Common myeloid progenitor, CD34-positive (primary cell): ENCODE measurements at regions not wholly inside any gene's neighbourhood (a gene's known extent, or its start where the extent isn't known, plus 50 kb on each side); places are given as distances from the start of the nearest gene placed in this dataset.

Experiments used
- CTCF ChIA-PET: fragments of 350-600 bp; sonication (Branson Sonifier 250); formaldehyde crosslinking; loops from one replicate; lab custom pipeline; 2021; ENCODE audit warnings: antibody characterized with exemption; lab: Charles Lee
- POLR2A ChIA-PET: fragments of 350-600 bp; sonication (Branson Sonifier 250); formaldehyde crosslinking; loops from one replicate; lab custom pipeline; 2021; ENCODE audit warnings: antibody characterized with exemption; lab: Charles Lee
- DNase-seq, 3 donors: peaks; one replicate each; pipeline versions ENCODE4 v3.0.0 to v3.0.0-alpha.2; 2013
- H3K27ac ChIP-seq, 2 experiments: 1 replicate in 1 of 2; 2 replicates in 1 of 2; pipeline ENCODE4 v1.7.0; 2013; ENCODE audit warnings: inconsistent platforms in 2 of 2, low read length in 2 of 2, mild to moderate bottlenecking in 2 of 2, low read depth in 1 of 2, moderate library complexity in 1 of 2; ENCODE audit not compliant: severe bottlenecking in 2 of 2, insufficient read depth in 1 of 2, poor library complexity in 1 of 2
- H3K27me3 ChIP-seq, 5 experiments: replicated peaks in 2 of 5; 1 replicate in 3 of 5; 2 replicates in 2 of 5; pipeline versions ENCODE4 v1.6.1 to v1.7.0; 2013; ENCODE audit warnings: low read length in 4 of 5, mild to moderate bottlenecking in 2 of 5, moderate library complexity in 2 of 5, inconsistent platforms in 1 of 5; ENCODE audit not compliant: insufficient read depth in 5 of 5, control insufficient read depth in 4 of 5
- H3K36me3 ChIP-seq, 4 experiments: 1 replicate in 2 of 4; 2 replicates in 2 of 4; pipeline versions ENCODE4 v1.6.1 to v1.7.0; 2013; ENCODE audit warnings: low read length in 3 of 4, control low read depth in 1 of 4, mild to moderate bottlenecking in 1 of 4; ENCODE audit not compliant: control insufficient read depth in 4 of 4, insufficient read depth in 4 of 4
- H3K4me1 ChIP-seq, 4 experiments: 1 replicate in 3 of 4; 2 replicates in 1 of 4; pipeline versions ENCODE4 v1.6.1 to v1.7.1; 2013; ENCODE audit warnings: low read length in 3 of 4, mild to moderate bottlenecking in 3 of 4, control low read depth in 1 of 4, inconsistent platforms in 1 of 4, moderate library complexity in 1 of 4; ENCODE audit not compliant: control insufficient read depth in 4 of 4, insufficient read depth in 4 of 4; ENCODE audit errors: control extremely low read depth in 1 of 4
- H3K4me3 ChIP-seq, 7 experiments: 1 replicate in 4 of 7; 2 replicates in 3 of 7; pipeline versions ENCODE4 v1.5.1 to v1.7.0; 2013; ENCODE audit warnings: mild to moderate bottlenecking in 7 of 7, low read length in 6 of 7, moderate library complexity in 6 of 7, inconsistent platforms in 2 of 7, low read depth in 2 of 7, control low read depth in 1 of 7; ENCODE audit not compliant: insufficient read depth in 4 of 7, control insufficient read depth in 1 of 7; ENCODE audit errors: extremely low read depth in 1 of 7
- H3K9me3 ChIP-seq, 5 experiments: 1 replicate in 4 of 5; 2 replicates in 1 of 5; pipeline versions ENCODE4 v1.6.1 to v1.7.1; 2013; ENCODE audit warnings: low read length in 4 of 5, mild to moderate bottlenecking in 2 of 5, inconsistent platforms in 1 of 5, low read depth in 1 of 5, moderate library complexity in 1 of 5; ENCODE audit not compliant: control insufficient read depth in 4 of 5, insufficient read depth in 2 of 5; ENCODE audit errors: control extremely low read depth in 1 of 5
- WGBS: methylation state at CpG from one replicate; pipeline ENCODE4 v1.1.5; 2013; ENCODE audit not compliant: insufficient coverage; 5-methylcytosine and 5-hydroxymethylcytosine counted together

DNA sequence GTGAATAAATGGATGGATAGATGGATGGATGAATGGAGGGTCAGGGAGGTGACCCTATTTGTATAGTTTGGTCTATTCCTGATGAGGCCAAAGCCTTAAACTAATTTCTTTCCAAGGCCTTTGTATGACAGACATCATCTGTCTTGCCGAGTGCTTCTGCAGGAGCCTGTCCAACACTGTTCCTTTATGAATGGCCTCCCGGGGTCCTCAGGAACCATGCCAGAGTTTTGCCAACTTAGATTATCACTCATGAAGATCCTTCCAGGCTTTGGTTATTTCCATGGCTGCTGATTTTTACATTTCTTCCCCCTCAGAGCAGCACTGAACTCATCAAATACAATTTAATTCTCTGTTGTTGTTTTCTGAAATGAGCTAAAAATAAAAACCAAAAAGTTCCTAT lies 133.0 kb upstream of the SOX2 start:
- no peaks in the 10 kb centered on the region for H3K9me3 ChIP-seq
- H3K36me3 ChIP-seq, result no peaks in the 10 kb centered on the region
- WGBS, result 100% methylated on average over 2 of the region's 2 CpGs
- no peak overlapping the region for H3K27ac ChIP-seq
- DNase-seq, result no peak
- no peak overlapping the region for H3K4me3 ChIP-seq
- ChIA-PET POLR2A (no interaction called here), CTCF (no interaction called here)
- no peaks in the 10 kb centered on the region for H3K4me1 ChIP-seq
- H3K27me3 ChIP-seq, result no peaks in the 10 kb centered on the region

DNA sequence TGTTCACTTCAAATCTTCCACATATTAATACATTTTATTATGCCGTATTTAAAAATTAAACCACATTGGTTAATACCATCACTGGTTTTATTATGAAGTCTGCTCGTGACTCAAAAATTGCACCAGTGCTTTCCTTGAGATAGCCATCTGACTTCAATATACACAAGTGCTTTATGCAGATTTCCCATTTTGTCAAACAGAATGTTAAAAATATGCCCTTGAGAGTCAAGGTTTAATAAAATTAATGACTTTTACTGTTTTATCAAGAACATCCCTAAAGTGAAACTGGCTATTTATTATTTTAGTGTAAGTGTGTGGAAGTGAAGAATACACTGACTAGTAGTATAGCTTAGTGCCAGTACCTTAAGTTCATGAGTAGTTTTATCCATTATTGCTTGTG lies 139.3 kb upstream of the SOX2 start:
- Histone ChIP-seq H3K27me3 (no peaks in the 10 kb centered on the region), H3K4me3 (no peak overlapping the region), H3K36me3 (no peaks in the 10 kb centered on the region), H3K4me1 (no peaks in the 10 kb centered on the region), H3K9me3 (no peaks in the 10 kb centered on the region), H3K27ac (no peak overlapping the region)
- DNase-seq, result no peak
- WGBS, result 100% methylated on average over 2 of the region's 2 CpGs
- ChIA-PET POLR2A (no interaction called here), CTCF (no interaction called here)

DNA sequence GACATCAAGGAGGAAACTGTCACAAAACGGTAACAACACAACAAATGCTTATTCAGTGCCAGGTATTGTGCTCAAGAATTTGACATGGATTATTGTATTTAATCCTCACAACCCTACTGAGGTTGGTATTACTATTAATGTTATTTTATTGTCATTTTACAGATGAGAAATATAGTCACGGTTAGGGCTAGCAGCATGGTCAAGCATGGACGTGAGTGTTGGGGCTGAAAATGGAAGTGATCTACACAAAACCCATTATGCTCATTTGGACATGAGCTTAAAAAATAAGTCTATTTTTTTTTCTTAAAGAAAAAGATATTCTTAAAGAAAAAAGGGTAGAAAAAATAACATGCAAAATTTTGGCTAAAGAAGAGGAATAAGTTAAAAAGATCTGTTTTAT lies 141.3 kb upstream of the SOX2 start:
- CTCF ChIA-PET, result no interaction called here
- no CpG with 5 or more reads among the region's 3 CpGs for WGBS
- Histone ChIP-seq H3K4me3 (no peak overlapping the region), H3K27me3 (peaks cover 0 to 3% (median 0%) of the 10 kb centered on the region in 5 experiments), H3K27ac (no peak overlapping the region), H3K4me1 (no peaks in the 10 kb centered on the region), H3K9me3 (no peaks in the 10 kb centered on the region), H3K36me3 (no peaks in the 10 kb centered on the region)
- no peak for DNase-seq
- POLR2A ChIA-PET, result no interaction called here

DNA sequence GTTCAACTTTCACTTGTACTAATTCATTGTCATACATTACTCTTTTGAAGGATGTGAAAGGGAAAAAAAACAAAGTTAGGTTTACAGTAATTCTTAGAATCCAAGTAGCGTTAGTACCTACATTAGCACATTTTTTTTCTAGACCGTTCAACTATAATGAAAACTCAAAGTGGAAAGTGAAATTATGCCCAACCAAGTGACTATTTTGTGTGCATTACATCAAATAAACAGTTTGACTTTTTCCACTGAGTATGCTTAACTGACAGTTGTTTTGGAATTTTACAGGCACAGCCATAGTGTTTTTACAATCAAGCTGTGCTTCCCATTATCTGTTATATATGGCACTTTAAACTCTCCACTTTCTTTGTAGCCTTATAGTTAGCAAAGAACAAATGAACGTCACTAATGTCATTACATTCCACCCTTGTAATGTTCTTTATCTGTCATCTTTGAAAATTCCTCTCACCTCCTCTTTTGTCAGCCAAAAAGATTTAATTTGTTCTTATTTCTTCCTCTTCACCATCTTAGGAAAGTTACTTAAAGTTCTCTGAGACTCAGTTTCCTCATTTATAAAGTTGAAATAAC lies 142.3 kb upstream of the SOX2 start:
- Histone ChIP-seq H3K27ac (no peak overlapping the region), H3K9me3 (no peaks in the 10 kb centered on the region), H3K4me1 (no peaks in the 10 kb centered on the region), H3K27me3 (peaks cover 0 to 5% (median 0%) of the 10 kb centered on the region in 5 experiments), H3K36me3 (no peaks in the 10 kb centered on the region), H3K4me3 (no peak overlapping the region)
- DNase-seq, result no peak
- ChIA-PET POLR2A (no interaction called here), CTCF (no interaction called here)
- 91% methylated on average over 1 of the region's 3 CpGs for WGBS

DNA sequence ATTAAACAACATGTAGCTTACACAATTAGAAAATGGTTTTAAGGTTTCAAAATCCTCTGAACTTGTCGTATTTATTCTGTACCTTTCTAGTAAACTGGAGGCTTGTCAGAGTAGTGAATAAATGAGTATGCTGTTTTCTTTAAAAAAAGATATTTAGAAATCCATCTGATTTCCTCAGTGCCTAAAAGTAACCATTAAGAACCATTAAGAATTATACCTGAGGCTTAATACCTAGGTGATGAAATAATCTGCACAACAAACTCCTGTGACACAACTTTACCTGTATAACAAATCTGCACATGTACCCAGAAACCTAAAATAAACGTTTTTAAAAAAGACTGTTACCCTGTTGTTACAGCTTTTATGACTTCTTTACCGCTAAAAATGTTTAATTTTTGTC lies 143.0 kb upstream of the SOX2 start:
- CTCF ChIA-PET, result no interaction called here
- no CpG with 5 or more reads among the region's 3 CpGs for WGBS
- no peak overlapping the region for H3K27ac ChIP-seq
- H3K27me3 ChIP-seq, result peaks cover 0 to 5% (median 0%) of the 10 kb centered on the region in 5 experiments
- POLR2A ChIA-PET, result no interaction called here
- H3K36me3 ChIP-seq, result no peaks in the 10 kb centered on the region
- no peak for DNase-seq
- H3K9me3 ChIP-seq, result no peaks in the 10 kb centered on the region
- H3K4me1 ChIP-seq, result no peaks in the 10 kb centered on the region
- H3K4me3 ChIP-seq, result no peak overlapping the region

DNA sequence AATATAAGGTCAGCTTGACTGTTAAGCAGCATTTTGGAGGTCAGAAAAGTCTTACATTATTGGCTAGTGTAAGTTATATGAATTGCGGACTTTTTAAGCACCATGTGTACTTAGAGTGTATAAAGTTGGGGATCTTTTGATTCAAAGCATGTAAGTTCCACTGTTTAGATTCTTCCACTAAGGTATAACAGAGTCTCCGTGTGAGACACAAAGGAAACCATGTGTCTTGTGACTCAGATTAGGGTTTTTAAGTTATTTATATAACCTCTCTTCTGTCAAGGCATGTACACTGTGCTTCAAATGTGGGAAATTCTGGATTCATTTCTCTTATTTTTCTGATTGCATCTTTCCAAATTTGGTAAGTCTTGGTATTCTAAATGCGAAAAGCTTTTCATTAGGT lies 143.5 kb upstream of the SOX2 start:
- ChIA-PET CTCF (interaction anchor here (0.7 kb wide), 1 partner anchor 144 kb away, joined by 3 read pairs; no protein-coding TSS in a partner anchor), POLR2A (no interaction called here)
- Histone ChIP-seq H3K27me3 (peaks cover 0 to 5% (median 0%) of the 10 kb centered on the region in 5 experiments), H3K36me3 (no peaks in the 10 kb centered on the region), H3K4me3 (no peak overlapping the region), H3K4me1 (no peaks in the 10 kb centered on the region), H3K9me3 (no peaks in the 10 kb centered on the region), H3K27ac (no peak overlapping the region)
- WGBS, result 100% methylated on average over 1 of the region's 3 CpGs
- no peak for DNase-seq

DNA sequence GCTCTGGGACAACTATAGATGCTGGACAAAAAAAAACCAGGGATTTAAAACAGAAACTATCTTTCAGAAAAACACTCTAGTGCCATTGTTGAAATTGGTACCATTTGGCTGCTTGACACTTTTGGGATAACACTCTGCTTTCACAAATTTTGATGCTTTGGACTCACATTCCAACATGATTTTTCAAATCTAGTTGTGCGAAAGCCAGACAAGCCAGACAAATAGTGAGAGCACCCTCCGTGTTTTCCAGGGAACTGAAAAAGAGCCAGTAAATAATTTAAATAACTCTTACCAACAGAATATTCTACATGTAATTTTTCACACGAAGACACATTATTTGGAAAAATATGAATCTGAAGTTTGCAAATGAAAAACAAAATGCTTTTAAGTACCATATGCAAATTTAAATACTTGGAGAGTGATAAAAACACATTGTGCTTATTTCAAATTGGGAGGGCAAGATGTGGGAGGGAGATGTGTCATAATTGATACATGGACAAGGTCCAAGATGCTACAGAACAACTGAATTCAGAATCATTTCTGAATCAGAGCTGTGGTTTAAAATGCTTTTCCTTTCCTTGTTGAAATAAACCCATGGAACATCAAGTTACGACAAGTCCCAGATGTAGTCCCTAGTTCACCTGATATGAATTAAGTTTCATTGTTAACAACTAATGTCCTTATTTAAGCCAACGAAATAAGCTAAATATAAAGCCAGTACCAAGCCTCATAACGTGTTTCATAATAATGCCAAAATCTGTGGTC lies 144.2 kb upstream of the SOX2 start:
- peaks cover 0 to 5% (median 0%) of the 10 kb centered on the region in 5 experiments for H3K27me3 ChIP-seq
- no peaks in the 10 kb centered on the region for H3K9me3 ChIP-seq
- POLR2A ChIA-PET, result no interaction called here
- 100% methylated on average over 1 of the region's 6 CpGs for WGBS
- CTCF ChIA-PET, result interaction anchor here (0.7 kb wide), 1 partner anchor 143 kb away, joined by 3 read pairs; no protein-coding TSS in a partner anchor
- no peaks in the 10 kb centered on the region for H3K36me3 ChIP-seq
- no peaks in the 10 kb centered on the region for H3K4me1 ChIP-seq
- no peak overlapping the region for H3K4me3 ChIP-seq
- H3K27ac ChIP-seq, result no peak overlapping the region
- no peak for DNase-seq
